ENCODE measurements at regions not wholly inside any gene's neighbourhood (a gene's known extent, or its start where the extent isn't known, plus 50 kb on each side); places are given as distances from the start of the nearest gene placed in this dataset.

DNA sequence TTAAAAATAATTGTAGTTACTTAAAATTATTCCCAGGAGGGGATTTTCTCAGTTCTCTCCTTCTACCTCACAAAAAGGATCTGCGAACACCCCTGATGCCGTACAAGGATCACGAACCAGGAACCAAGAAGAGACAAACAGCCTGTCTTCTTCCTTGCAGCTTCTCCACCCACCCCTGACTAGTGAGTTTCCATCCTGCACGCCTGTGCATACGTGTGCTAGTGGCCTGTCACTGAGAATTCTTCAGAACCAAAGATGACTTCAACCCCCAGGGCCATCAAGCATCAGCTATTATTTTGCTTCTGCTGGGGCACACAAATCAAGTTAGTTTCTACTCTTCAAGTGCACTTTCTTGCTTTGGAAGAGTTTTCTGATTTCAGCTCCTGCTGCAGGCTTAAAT is 175.5 kb upstream of the KLF6 start:
- H3K4me3 ChIP-seq (ENCODE audit: low read depth, low read length): no peak overlapping the region
- TF ChIP-seq POLR2A (IDR thresholded peaks at IDR 0.05; ENCODE audit: extremely low read depth, insufficient read length) (no peak), MYC (IDR thresholded peaks at IDR 0.05; ENCODE audit: low read depth, low read length) (no peak)
- TF ChIP-seq, protein P1, sequence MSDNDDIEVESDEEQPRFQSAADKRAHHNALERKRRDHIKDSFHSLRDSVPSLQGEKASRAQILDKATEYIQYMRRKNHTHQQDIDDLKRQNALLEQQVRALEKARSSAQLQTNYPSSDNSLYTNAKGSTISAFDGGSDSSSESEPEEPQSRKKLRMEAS (IDR thresholded peaks at IDR 0.05; ENCODE audit: low read depth, low read length): no peak
- TF ChIP-seq, protein P2, sequence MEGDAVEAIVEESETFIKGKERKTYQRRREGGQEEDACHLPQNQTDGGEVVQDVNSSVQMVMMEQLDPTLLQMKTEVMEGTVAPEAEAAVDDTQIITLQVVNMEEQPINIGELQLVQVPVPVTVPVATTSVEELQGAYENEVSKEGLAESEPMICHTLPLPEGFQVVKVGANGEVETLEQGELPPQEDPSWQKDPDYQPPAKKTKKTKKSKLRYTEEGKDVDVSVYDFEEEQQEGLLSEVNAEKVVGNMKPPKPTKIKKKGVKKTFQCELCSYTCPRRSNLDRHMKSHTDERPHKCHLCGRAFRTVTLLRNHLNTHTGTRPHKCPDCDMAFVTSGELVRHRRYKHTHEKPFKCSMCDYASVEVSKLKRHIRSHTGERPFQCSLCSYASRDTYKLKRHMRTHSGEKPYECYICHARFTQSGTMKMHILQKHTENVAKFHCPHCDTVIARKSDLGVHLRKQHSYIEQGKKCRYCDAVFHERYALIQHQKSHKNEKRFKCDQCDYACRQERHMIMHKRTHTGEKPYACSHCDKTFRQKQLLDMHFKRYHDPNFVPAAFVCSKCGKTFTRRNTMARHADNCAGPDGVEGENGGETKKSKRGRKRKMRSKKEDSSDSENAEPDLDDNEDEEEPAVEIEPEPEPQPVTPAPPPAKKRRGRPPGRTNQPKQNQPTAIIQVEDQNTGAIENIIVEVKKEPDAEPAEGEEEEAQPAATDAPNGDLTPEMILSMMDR (IDR thresholded peaks at IDR 0.05; ENCODE audit: low read depth, low read length): no peak
- DNase-seq (ENCODE audit: low read depth): no peak

DNA sequence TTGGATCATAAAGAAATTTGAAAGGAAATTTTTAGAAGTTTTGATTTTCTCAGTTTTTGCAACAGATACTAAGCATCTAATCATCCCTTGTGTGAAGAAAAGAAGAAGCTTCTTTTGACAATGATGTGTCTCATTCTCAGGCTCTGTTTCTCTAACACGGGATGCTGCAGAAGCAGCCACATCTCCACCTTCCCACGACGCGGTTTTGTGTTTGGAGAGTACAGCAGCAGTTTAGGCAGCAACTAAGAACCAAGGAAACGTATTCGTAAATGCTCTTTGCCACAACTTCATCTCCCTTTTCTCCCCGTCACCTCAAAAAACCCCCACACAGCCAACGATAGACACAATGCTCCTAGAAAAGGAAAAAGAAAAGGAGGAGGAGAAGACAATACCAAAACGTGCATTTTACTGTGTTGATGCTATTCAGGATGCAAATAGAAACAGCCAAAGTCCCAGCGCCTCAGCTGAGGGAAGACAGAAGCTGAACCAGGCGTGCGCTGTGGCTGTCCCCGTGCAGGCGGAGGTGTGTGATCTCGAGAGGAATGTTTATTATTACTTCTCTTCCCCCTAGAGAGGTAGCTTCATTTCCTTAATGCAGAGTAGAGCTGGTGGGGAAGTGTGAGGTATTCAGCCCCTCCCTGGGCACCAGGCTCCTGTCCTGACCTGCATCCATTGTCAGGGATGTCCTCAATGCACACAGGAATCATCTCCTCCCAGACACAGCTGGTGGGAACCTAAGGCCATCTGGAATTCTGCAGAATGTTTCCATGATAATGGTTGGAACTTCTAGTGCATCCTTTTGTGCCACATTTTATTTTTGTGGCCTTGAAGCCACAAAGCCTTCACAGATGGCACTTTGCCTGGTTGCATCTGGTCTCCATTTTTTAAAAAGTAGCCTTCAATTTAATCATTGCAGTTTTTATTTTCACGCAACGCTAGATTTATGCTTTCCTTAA is 174.6 kb upstream of the KLF6 start:
- H3K4me3 ChIP-seq (ENCODE audit: low read depth, low read length): no peak overlapping the region
- DNase-seq (ENCODE audit: low read depth): no peak
- TF ChIP-seq, protein P1 (IDR thresholded peaks at IDR 0.05; ENCODE audit: low read depth, low read length): no peak
- TF ChIP-seq POLR2A (IDR thresholded peaks at IDR 0.05; ENCODE audit: extremely low read depth, insufficient read length) (no peak), MYC (IDR thresholded peaks at IDR 0.05; ENCODE audit: low read depth, low read length) (no peak)
- TF ChIP-seq, protein P2 (IDR thresholded peaks at IDR 0.05; ENCODE audit: low read depth, low read length): no peak

DNA sequence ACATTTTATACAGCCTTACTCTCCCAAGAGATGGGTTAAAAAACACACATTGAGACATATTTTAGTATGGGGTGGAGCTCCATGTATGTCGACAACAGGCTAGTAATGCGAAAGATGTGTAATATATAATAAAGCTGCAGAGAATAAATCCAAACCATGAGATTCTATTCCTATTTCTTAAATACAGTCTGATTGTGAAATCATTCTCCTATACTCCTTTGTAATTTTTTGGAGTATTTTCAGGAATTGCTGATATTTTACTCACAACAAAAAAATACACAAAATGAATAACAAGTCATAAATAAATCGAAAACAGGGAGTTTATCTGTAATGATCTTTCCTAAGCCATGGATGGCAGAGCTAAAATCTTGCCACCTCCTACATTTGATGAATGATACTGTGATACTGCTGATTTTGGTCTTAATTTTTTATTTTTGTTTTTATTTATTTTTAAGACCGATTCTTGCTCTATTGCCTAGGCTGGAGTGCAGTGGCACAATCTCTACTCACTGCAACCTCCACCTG is 173.5 kb upstream of the KLF6 start:
- DNase-seq (ENCODE audit: low read depth): no peak
- no peak overlapping the region for H3K4me3 ChIP-seq (ENCODE audit: low read depth, low read length)
- no peak for TF ChIP-seq MYC (IDR thresholded peaks at IDR 0.05; ENCODE audit: low read depth, low read length)
- no peak for TF ChIP-seq POLR2A (IDR thresholded peaks at IDR 0.05; ENCODE audit: extremely low read depth, insufficient read length)
- TF ChIP-seq, protein P2 (IDR thresholded peaks at IDR 0.05; ENCODE audit: low read depth, low read length): no peak
- TF ChIP-seq, protein P1 (IDR thresholded peaks at IDR 0.05; ENCODE audit: low read depth, low read length): no peak

DNA sequence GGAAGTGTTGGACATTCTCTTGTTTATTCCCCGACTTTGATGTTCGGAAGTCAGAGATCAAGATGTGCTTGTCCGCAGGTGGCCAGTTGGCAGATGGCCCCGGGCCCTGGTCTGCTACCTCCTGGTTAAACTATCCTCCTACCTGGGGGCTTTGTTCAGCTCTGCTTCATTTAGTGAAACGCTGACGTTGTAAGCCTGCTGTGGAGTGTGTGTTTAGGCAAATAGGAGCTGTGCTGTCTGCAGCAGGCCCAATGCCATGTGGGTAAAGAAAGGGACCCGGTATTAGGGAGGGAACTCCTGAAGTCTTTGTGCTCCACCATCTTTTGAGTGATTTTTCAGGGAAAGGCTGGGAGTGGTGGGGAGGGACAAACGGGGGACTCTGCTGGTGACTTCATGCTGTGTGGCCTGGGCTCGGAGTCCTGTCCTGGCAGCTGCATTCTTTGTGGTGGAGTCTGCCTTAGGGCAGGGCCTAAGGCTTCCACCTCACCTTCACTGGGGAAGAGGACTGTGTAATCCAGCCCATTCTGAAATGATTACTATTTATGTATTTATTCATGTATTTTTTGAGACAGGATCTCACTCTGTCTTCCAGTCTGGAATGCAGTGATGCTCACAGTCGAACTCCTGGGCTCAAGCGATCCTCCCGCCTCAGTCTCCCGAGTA is 171.1 kb upstream of the KLF6 start:
- DNase-seq (ENCODE audit: low read depth): no peak
- H3K4me3 ChIP-seq (ENCODE audit: low read depth, low read length): no peak overlapping the region
- TF ChIP-seq MYC (IDR thresholded peaks at IDR 0.05; ENCODE audit: low read depth, low read length): no peak
- TF ChIP-seq, protein P1 (IDR thresholded peaks at IDR 0.05; ENCODE audit: low read depth, low read length): no peak
- TF ChIP-seq, protein P2 (IDR thresholded peaks at IDR 0.05; ENCODE audit: low read depth, low read length): no peak
- TF ChIP-seq POLR2A (IDR thresholded peaks at IDR 0.05; ENCODE audit: extremely low read depth, insufficient read length): no peak

DNA sequence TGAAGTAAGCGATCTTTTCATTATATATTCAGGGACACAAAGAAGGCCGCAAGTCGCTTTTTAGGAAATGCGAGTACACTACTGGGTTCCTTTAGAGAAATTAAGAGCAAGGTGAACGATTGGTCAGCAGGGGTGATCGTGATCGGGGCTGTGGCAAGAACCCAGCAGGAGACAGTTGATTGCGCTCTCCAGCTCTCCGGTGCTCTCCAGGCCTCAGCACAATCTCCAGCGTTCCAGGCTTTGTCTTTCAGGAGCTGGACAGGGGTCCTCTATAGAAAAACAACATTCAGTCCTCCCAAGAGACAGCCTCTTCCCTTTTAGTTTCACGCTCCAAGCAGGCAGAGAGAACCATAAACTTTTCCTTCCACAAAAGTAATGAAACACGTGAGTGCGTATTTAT is 170.5 kb upstream of the KLF6 start:
- H3K4me3 ChIP-seq (ENCODE audit: low read depth, low read length): no peak overlapping the region
- DNase-seq (ENCODE audit: low read depth): no peak
- TF ChIP-seq, protein P1 (IDR thresholded peaks at IDR 0.05; ENCODE audit: low read depth, low read length): no peak
- TF ChIP-seq POLR2A (IDR thresholded peaks at IDR 0.05; ENCODE audit: extremely low read depth, insufficient read length) (no peak), MYC (IDR thresholded peaks at IDR 0.05; ENCODE audit: low read depth, low read length) (no peak)
- TF ChIP-seq, protein P2 (IDR thresholded peaks at IDR 0.05; ENCODE audit: low read depth, low read length): no peak

All from NB4 (cell line).